Osteoblast (primary cell): ENCODE measurements at regions not wholly inside any gene's neighbourhood (a gene's known extent, or its start where the extent isn't known, plus 50 kb on each side); places are given as distances from the start of the nearest gene placed in this dataset.

Source experiments
- DNase-seq: peaks from one replicate; pipeline ENCODE4 v3.0.0; 2011; ENCODE audit warnings: low spot score, mixed read lengths; ENCODE audit not compliant: insufficient read length; ENCODE audit errors: missing footprints
- H2AFZ ChIP-seq: 2 replicates; pipeline ENCODE4 v1.6.0; 2011; ENCODE audit warnings: mild to moderate bottlenecking, low read length
- H3K27ac ChIP-seq: 2 replicates; pipeline ENCODE4 v1.5.1; 2011; ENCODE audit warnings: mild to moderate bottlenecking, low read depth, low read length, moderate library complexity
- H3K27me3 ChIP-seq: 2 replicates; pipeline ENCODE4 v1.6.0; 2012; ENCODE audit warnings: mild to moderate bottlenecking, control low read depth, inconsistent platforms, low read length, moderate library complexity; ENCODE audit not compliant: insufficient read depth
- H3K36me3 ChIP-seq: 2 replicates; pipeline ENCODE4 v1.5.1; 2011; ENCODE audit warnings: mild to moderate bottlenecking, low read length, control low read depth, moderate library complexity; ENCODE audit not compliant: insufficient read depth
- H3K4me1 ChIP-seq: 2 replicates; pipeline ENCODE4 v1.5.1; 2011; ENCODE audit warnings: mild to moderate bottlenecking, low read length, control low read depth, moderate library complexity; ENCODE audit not compliant: insufficient read depth
- H3K4me2 ChIP-seq: 2 replicates; pipeline ENCODE4 v1.6.0; 2011; ENCODE audit warnings: mild to moderate bottlenecking, low read length; ENCODE audit not compliant: insufficient read depth
- H3K4me3 ChIP-seq: fragments of 200-600 bp; sonication (generic); 3 replicates; pipeline ENCODE4 v1.5.1; 2012; ENCODE audit warnings: mild to moderate bottlenecking, low read length, inconsistent platforms; ENCODE audit not compliant: insufficient read depth
- H3K79me2 ChIP-seq: 2 replicates; pipeline ENCODE4 v1.6.0; 2012; ENCODE audit warnings: mild to moderate bottlenecking, low read length, control low read depth, inconsistent platforms; ENCODE audit not compliant: insufficient read depth
- H3K9me3 ChIP-seq: 2 replicates; pipeline ENCODE4 v1.5.1; 2011; ENCODE audit warnings: low read depth, low read length, control low read depth
- H4K20me1 ChIP-seq: 2 replicates; pipeline ENCODE4 v1.6.0; 2012; ENCODE audit warnings: mild to moderate bottlenecking, low read length, control low read depth; ENCODE audit not compliant: insufficient read depth
- TF ChIP-seq, protein P1 (sequence below): IDR thresholded peaks from 2 replicates; pipeline ENCODE4 v1.5.1; 2011; ENCODE audit warnings: mild to moderate bottlenecking, low read depth, low read length, moderate library complexity; ENCODE audit errors: extremely low read depth

DNA sequence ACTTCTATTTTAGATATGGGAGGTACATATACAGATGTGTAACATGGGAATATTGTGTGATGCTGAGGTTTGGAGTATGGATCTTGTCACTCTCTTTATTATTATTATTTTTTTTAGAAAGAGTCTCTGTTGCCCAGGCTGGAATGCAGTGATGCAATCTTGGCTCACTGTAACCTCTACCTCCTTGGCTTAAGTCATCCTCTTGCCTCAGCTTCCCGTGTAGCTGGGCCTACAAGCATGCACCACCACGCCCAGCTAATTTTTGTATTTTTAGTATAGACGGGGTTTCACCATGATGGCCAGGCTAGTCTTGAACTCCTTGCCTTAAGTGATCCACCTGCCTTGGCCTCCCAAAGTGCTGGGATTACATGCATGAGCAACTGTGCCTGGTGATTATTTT lies 138.4 kb upstream of the SLC28A3 start:
- no peaks in the 10 kb centered on the region for H3K4me1 ChIP-seq
- no peak overlapping the region for H3K4me2 ChIP-seq
- H3K27ac ChIP-seq = no peak overlapping the region
- H3K79me2 ChIP-seq = no peaks in the 10 kb centered on the region
- H4K20me1 ChIP-seq = no peaks in the 10 kb centered on the region
- no peak overlapping the region for H3K4me3 ChIP-seq
- H3K36me3 ChIP-seq = no peaks in the 10 kb centered on the region
- TF ChIP-seq, protein P1, sequence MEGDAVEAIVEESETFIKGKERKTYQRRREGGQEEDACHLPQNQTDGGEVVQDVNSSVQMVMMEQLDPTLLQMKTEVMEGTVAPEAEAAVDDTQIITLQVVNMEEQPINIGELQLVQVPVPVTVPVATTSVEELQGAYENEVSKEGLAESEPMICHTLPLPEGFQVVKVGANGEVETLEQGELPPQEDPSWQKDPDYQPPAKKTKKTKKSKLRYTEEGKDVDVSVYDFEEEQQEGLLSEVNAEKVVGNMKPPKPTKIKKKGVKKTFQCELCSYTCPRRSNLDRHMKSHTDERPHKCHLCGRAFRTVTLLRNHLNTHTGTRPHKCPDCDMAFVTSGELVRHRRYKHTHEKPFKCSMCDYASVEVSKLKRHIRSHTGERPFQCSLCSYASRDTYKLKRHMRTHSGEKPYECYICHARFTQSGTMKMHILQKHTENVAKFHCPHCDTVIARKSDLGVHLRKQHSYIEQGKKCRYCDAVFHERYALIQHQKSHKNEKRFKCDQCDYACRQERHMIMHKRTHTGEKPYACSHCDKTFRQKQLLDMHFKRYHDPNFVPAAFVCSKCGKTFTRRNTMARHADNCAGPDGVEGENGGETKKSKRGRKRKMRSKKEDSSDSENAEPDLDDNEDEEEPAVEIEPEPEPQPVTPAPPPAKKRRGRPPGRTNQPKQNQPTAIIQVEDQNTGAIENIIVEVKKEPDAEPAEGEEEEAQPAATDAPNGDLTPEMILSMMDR = no peak
- DNase-seq = no peak
- no peak overlapping the region for H2AFZ ChIP-seq
- H3K9me3 ChIP-seq = no peaks in the 10 kb centered on the region
- no peaks in the 10 kb centered on the region for H3K27me3 ChIP-seq

DNA sequence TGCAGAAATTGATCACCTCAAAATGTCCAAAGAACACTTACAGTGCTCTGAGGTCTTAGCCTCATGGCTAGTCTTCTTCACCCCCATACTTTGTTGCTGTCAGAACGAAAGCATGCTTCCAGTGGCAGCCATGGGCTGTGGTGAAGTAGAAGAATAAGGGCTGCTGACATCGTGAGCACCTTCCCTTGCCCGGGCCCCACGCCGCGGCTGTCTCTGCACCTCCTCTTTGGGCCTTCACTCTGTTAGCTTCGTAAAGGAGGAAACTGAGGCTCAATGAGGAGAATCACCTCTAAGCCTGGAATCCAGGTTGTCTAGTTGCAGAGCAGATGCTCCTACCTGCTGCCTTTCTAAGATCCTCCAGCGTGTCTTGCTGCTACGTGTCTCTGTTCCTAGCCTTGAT lies 139.5 kb upstream of the SLC28A3 start:
- Histone ChIP-seq H3K27ac (no peak overlapping the region), H2AFZ (no peak overlapping the region), H3K4me2 (no peak overlapping the region), H4K20me1 (no peaks in the 10 kb centered on the region), H3K4me1 (no peaks in the 10 kb centered on the region), H3K4me3 (no peak overlapping the region), H3K9me3 (no peaks in the 10 kb centered on the region), H3K27me3 (no peaks in the 10 kb centered on the region), H3K79me2 (no peaks in the 10 kb centered on the region), H3K36me3 (no peaks in the 10 kb centered on the region)
- no peak for DNase-seq
- TF ChIP-seq, protein P1 = no peak

DNA sequence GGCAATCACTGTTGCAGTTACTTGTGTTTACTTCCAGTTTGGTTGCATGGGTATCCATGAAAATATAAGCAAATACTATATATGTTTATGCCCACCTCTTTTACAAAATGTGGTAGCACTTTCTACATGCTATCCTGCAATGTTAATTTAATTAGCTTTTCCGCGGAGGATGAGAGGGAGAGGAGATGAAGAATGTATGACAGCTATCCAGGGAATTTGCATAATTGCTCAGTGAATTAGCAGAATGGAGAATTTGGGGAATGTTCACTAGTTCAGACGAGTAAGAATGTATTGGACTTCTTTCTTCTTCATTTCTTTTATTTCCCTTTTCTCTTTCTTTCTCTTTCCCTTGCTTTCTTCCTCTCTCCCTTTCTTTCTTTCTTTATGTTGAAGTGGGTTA lies 140.7 kb upstream of the SLC28A3 start:
- Histone ChIP-seq H2AFZ (no peak overlapping the region), H3K27ac (no peak overlapping the region), H3K36me3 (no peaks in the 10 kb centered on the region), H3K4me3 (no peak overlapping the region), H3K4me2 (no peak overlapping the region), H3K4me1 (no peaks in the 10 kb centered on the region), H3K27me3 (no peaks in the 10 kb centered on the region), H3K79me2 (no peaks in the 10 kb centered on the region), H4K20me1 (no peaks in the 10 kb centered on the region), H3K9me3 (no peaks in the 10 kb centered on the region)
- TF ChIP-seq, protein P1 = no peak
- DNase-seq = no peak

DNA sequence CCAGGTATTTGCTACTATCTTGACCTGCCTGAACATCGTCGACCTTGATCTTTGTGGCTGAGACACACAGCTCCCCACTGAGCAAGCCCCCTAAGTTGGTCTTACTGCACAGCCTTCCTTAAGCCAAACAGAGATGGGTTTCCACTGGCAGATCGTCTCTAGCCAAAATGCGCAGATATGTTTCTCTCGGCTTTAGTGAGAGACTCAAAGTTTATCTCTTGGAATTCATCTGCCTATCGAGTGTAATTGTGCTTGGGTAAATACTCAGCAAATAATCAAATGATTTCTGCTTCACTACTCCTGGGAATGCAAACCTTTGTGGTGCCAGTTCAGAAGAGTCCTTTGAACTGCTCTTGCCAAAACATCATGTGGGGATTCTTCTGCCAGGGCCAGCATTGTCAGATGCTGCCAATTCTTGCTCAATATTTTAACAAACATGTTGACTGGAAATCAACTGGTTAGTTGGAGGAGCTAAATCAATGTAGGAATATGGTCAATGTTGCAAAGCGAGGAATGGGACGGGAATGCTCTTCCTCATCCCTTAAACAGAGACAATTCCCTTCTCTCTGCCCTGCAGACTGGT lies 141.2 kb upstream of the SLC28A3 start:
- H3K4me1 ChIP-seq = no peaks in the 10 kb centered on the region
- no peaks in the 10 kb centered on the region for H3K79me2 ChIP-seq
- no peaks in the 10 kb centered on the region for H3K36me3 ChIP-seq
- H3K27me3 ChIP-seq = no peaks in the 10 kb centered on the region
- no peak overlapping the region for H3K27ac ChIP-seq
- no peaks in the 10 kb centered on the region for H3K9me3 ChIP-seq
- no peak for DNase-seq
- no peak overlapping the region for H3K4me2 ChIP-seq
- H4K20me1 ChIP-seq = no peaks in the 10 kb centered on the region
- TF ChIP-seq, protein P1 = no peak
- H3K4me3 ChIP-seq = no peak overlapping the region
- H2AFZ ChIP-seq = no peak overlapping the region
